ENCODE measurements at regions not wholly inside any gene's neighbourhood (a gene's known extent, or its start where the extent isn't known, plus 50 kb on each side); places are given as distances from the start of the nearest gene placed in this dataset.
A peak's percentile ranks its signal among the peaks of the same experiment; 100 is the strongest.
"Not testable (repeated sequence)": the region's sequence is repeated elsewhere in the genome, so short reads cannot be mapped to it uniquely, and the experiment has no call there.

GRCh38 chr10:83541046-83541445 lies 598.3 kb upstream of the GHITM start:
- no peak overlapping the region for H3K27ac Mint-ChIP-seq
- no peaks in the 10 kb centered on the region for H3K4me1 Mint-ChIP-seq
- no peak for DNase-seq
- H3K36me3 Mint-ChIP-seq (ENCODE audit: low read depth), result no peaks in the 10 kb centered on the region
- no peaks in the 10 kb centered on the region for H3K9me3 Mint-ChIP-seq
- H3K4me3 Mint-ChIP-seq, result no peak overlapping the region
- intact Hi-C loops (cut with micrococcal nuclease), result no loop called here
- no peaks in the 10 kb centered on the region for H3K27me3 Mint-ChIP-seq

- Mint-ChIP-seq H3K4me1 (no peaks in the 10 kb centered on the region), H3K9me3 (no peaks in the 10 kb centered on the region), H3K27me3 (no peaks in the 10 kb centered on the region), H3K36me3 (ENCODE audit: low read depth) (no peaks in the 10 kb centered on the region), H3K4me3 (no peak overlapping the region), H3K27ac (no peak overlapping the region)
- intact Hi-C loops (cut with micrococcal nuclease), result no loop called here
- no peak for DNase-seq
Observed at GRCh38 chr10:83542774-83543411, 596.4 kb upstream of the GHITM start.

- Mint-ChIP-seq H3K27me3 (no peaks in the 10 kb centered on the region), H3K27ac (no peak overlapping the region), H3K36me3 (ENCODE audit: low read depth) (no peaks in the 10 kb centered on the region), H3K9me3 (no peaks in the 10 kb centered on the region), H3K4me3 (no peak overlapping the region), H3K4me1 (no peaks in the 10 kb centered on the region)
- intact Hi-C loops (cut with micrococcal nuclease), result no loop called here
- no peak for DNase-seq
Observed at GRCh38 chr10:83543691-83544462, 595.4 kb upstream of the GHITM start.

- no peaks in the 10 kb centered on the region for H3K27me3 Mint-ChIP-seq
- no peak overlapping the region for H3K27ac Mint-ChIP-seq
- intact Hi-C loops (cut with micrococcal nuclease), result no loop called here
- no peak overlapping the region for H3K4me3 Mint-ChIP-seq
- DNase-seq, result no peak
- no peaks in the 10 kb centered on the region for H3K4me1 Mint-ChIP-seq
- no peaks in the 10 kb centered on the region for H3K9me3 Mint-ChIP-seq
- H3K36me3 Mint-ChIP-seq (ENCODE audit: low read depth), result no peaks in the 10 kb centered on the region
Observed at GRCh38 chr10:83545901-83546391, 593.4 kb upstream of the GHITM start.

- DNase-seq; intact Hi-C loops (cut with micrococcal nuclease); H3K36me3 Mint-ChIP-seq (ENCODE audit: low read depth); H3K27me3 Mint-ChIP-seq; H3K9me3 Mint-ChIP-seq; H3K4me1 Mint-ChIP-seq; H3K4me3 Mint-ChIP-seq; H3K27ac Mint-ChIP-seq: not testable (repeated sequence)
Observed at GRCh38 chr10:83551190-83551589, 588.1 kb upstream of the GHITM start.

- Mint-ChIP-seq H3K4me1 (no peaks in the 10 kb centered on the region), H3K27ac (no peak overlapping the region), H3K9me3 (no peaks in the 10 kb centered on the region), H3K27me3 (no peaks in the 10 kb centered on the region), H3K4me3 (no peak overlapping the region), H3K36me3 (ENCODE audit: low read depth) (no peaks in the 10 kb centered on the region)
- intact Hi-C loops (cut with micrococcal nuclease), result no loop called here
- DNase-seq, result no peak
Observed at GRCh38 chr10:83553366-83553765, 585.9 kb upstream of the GHITM start.

GRCh38 chr10:83555264-83555663 lies 584.0 kb upstream of the GHITM start:
- no peaks in the 10 kb centered on the region for H3K27me3 Mint-ChIP-seq
- no peak for DNase-seq
- no peaks in the 10 kb centered on the region for H3K9me3 Mint-ChIP-seq
- intact Hi-C loops (cut with micrococcal nuclease), result no loop called here
- no peaks in the 10 kb centered on the region for H3K4me1 Mint-ChIP-seq
- H3K36me3 Mint-ChIP-seq (ENCODE audit: low read depth), result no peaks in the 10 kb centered on the region
- no peak overlapping the region for H3K27ac Mint-ChIP-seq
- H3K4me3 Mint-ChIP-seq, result no peak overlapping the region

GRCh38 chr10:83562381-83562780 lies 576.9 kb upstream of the GHITM start:
- no peak overlapping the region for H3K4me3 Mint-ChIP-seq
- no peak overlapping the region for H3K27ac Mint-ChIP-seq
- no peak for DNase-seq
- H3K9me3 Mint-ChIP-seq, result peaks cover 6% of the 10 kb centered on the region
- no peaks in the 10 kb centered on the region for H3K27me3 Mint-ChIP-seq
- intact Hi-C loops (cut with micrococcal nuclease), result no loop called here
- H3K36me3 Mint-ChIP-seq (ENCODE audit: low read depth), result no peaks in the 10 kb centered on the region
- no peaks in the 10 kb centered on the region for H3K4me1 Mint-ChIP-seq

GRCh38 chr10:83564889-83565588 lies 574.3 kb upstream of the GHITM start:
- no peaks in the 10 kb centered on the region for H3K36me3 Mint-ChIP-seq (ENCODE audit: low read depth)
- peaks cover 6% of the 10 kb centered on the region for H3K9me3 Mint-ChIP-seq
- H3K27me3 Mint-ChIP-seq, result no peaks in the 10 kb centered on the region
- no peak for DNase-seq
- no peaks in the 10 kb centered on the region for H3K4me1 Mint-ChIP-seq
- intact Hi-C loops (cut with micrococcal nuclease), result no loop called here
- H3K27ac Mint-ChIP-seq, result no peak overlapping the region
- no peak overlapping the region for H3K4me3 Mint-ChIP-seq

- no peak for DNase-seq
- no peak overlapping the region for H3K4me3 Mint-ChIP-seq
Observed at GRCh38 chr10:83572036-83572435, 567.3 kb upstream of the GHITM start.

GRCh38 chr10:83574770-83575169 lies 564.5 kb upstream of the GHITM start:
- H3K4me3 Mint-ChIP-seq, result no peak overlapping the region
- no peaks in the 10 kb centered on the region for H3K4me1 Mint-ChIP-seq
- no peak for DNase-seq
- peaks cover 4% of the 10 kb centered on the region for H3K9me3 Mint-ChIP-seq
- H3K27ac Mint-ChIP-seq, result no peak overlapping the region
- no peaks in the 10 kb centered on the region for H3K36me3 Mint-ChIP-seq (ENCODE audit: low read depth)
- intact Hi-C loops (cut with micrococcal nuclease), result no loop called here
- H3K27me3 Mint-ChIP-seq, result no peaks in the 10 kb centered on the region

More at GRCh38 chr10:83572036-83572435, 567.3 kb upstream of the GHITM start:
- Mint-ChIP-seq H3K4me1 (no peaks in the 10 kb centered on the region), H3K27me3 (no peaks in the 10 kb centered on the region), H3K9me3 (peaks cover 4% of the 10 kb centered on the region), H3K36me3 (ENCODE audit: low read depth) (no peaks in the 10 kb centered on the region), H3K27ac (no peak overlapping the region)
- intact Hi-C loops (cut with micrococcal nuclease), result no loop called here

GRCh38 chr10:83577421-83577820 lies 561.9 kb upstream of the GHITM start:
- no peak for DNase-seq
- H3K4me3 Mint-ChIP-seq, result no peak overlapping the region
- peaks cover under 1% of the 10 kb centered on the region for H3K9me3 Mint-ChIP-seq
- H3K36me3 Mint-ChIP-seq (ENCODE audit: low read depth), result no peaks in the 10 kb centered on the region
- no peaks in the 10 kb centered on the region for H3K4me1 Mint-ChIP-seq
- intact Hi-C loops (cut with micrococcal nuclease), result no loop called here
- H3K27me3 Mint-ChIP-seq, result no peaks in the 10 kb centered on the region
- no peak overlapping the region for H3K27ac Mint-ChIP-seq

- H3K4me3 Mint-ChIP-seq, result no peak overlapping the region
- H3K27ac Mint-ChIP-seq, result no peak overlapping the region
- DNase-seq, result peak; percentile 28
- intact Hi-C loops (cut with micrococcal nuclease), result no loop called here
- H3K27me3 Mint-ChIP-seq, result no peaks in the 10 kb centered on the region
- no peaks in the 10 kb centered on the region for H3K36me3 Mint-ChIP-seq (ENCODE audit: low read depth)
- no peaks in the 10 kb centered on the region for H3K4me1 Mint-ChIP-seq
- H3K9me3 Mint-ChIP-seq, result no peaks in the 10 kb centered on the region
Observed at GRCh38 chr10:83580373-83581012, 558.8 kb upstream of the GHITM start.

Data from activated CD4-positive, alpha-beta T cell treated with anti-CD3 and anti-CD28 coated beads, Interleukin-2, amount 10 ng/mL, durations not matched to agents 24 days and 14 days (primary cell).